ENCODE measurements at regions not wholly inside any gene's neighbourhood (a gene's known extent, or its start where the extent isn't known, plus 50 kb on each side); places are given as distances from the start of the nearest gene placed in this dataset.

GRCh38 chr14:101017806-101018560 is 114.5 kb upstream of the RTL1 start:
- TF ChIP-seq TAF1 (IDR thresholded peaks at IDR 0.05; ENCODE audit: borderline replicate concordance, insufficient read depth, low read length): no peak
- no peak for TF ChIP-seq POLR2AphosphoS5 (IDR thresholded peaks at IDR 0.05; ENCODE audit: low read depth, low read length)

All from PFSK-1 (cell line).